HEK293 (cell line): ENCODE measurements at regions not wholly inside any gene's neighbourhood (a gene's known extent, or its start where the extent isn't known, plus 50 kb on each side); places are given as distances from the start of the nearest gene placed in this dataset.

Experiments used
- WT1 ChIP-seq: fragments of 450-650 bp; formaldehyde crosslinking; IDR thresholded peaks from 2 replicates; pipeline ENCODE4 v1.5.1; 2016; ENCODE audit warnings: missing biosample characterization, missing genetic modification characterization
- ZBTB20 ChIP-seq: fragments of 450-650 bp; formaldehyde crosslinking; IDR thresholded peaks from 2 replicates; pipeline ENCODE4 v1.5.1; 2016; ENCODE audit warnings: missing biosample characterization, missing genetic modification characterization
- ZBTB7A ChIP-seq: fragments of 450-650 bp; formaldehyde crosslinking; IDR thresholded peaks from 2 replicates; pipeline ENCODE4 v1.5.1; 2016; ENCODE audit warnings: low read depth, missing biosample characterization, missing genetic modification characterization
- ZNF157 ChIP-seq: fragments of 450-650 bp; formaldehyde crosslinking; IDR thresholded peaks from 2 replicates; pipeline ENCODE4 v1.5.1; 2016; ENCODE audit warnings: missing biosample characterization, missing genetic modification characterization
- ZNF202 ChIP-seq: fragments of 450-650 bp; formaldehyde crosslinking; IDR thresholded peaks from 2 replicates; pipeline ENCODE4 v1.5.1; 2016; ENCODE audit warnings: missing biosample characterization, missing genetic modification characterization, borderline replicate concordance
- ZNF24 ChIP-seq: fragments of 450-650 bp; formaldehyde crosslinking; IDR thresholded peaks from 2 replicates; pipeline ENCODE4 v1.5.1; 2016; ENCODE audit warnings: missing biosample characterization, missing genetic modification characterization
- ZNF514 ChIP-seq: fragments of 450-650 bp; formaldehyde crosslinking; IDR thresholded peaks from 2 replicates; pipeline ENCODE4 v1.5.1; 2016; ENCODE audit warnings: missing biosample characterization, missing genetic modification characterization
- ZNF571 ChIP-seq: fragments of 450-650 bp; formaldehyde crosslinking; IDR thresholded peaks from 2 replicates; pipeline ENCODE4 v1.5.0; 2017; ENCODE audit warnings: missing biosample characterization, missing genetic modification characterization
- ZNF654 ChIP-seq: fragments of 450-650 bp; formaldehyde crosslinking; IDR thresholded peaks from 2 replicates; pipeline ENCODE4 v1.5.1; 2016; ENCODE audit warnings: low read depth, missing biosample characterization, missing genetic modification characterization
- ZNF660 ChIP-seq: fragments of 450-650 bp; IDR thresholded peaks from 2 replicates; pipeline ENCODE4 v1.5.1; 2018; ENCODE audit warnings: missing biosample characterization, mild to moderate bottlenecking, missing genetic modification characterization
- TF ChIP-seq, protein P1 (sequence below): fragments of 450-650 bp; formaldehyde crosslinking; IDR thresholded peaks from 2 replicates; pipeline ENCODE4 v1.5.1; 2016; ENCODE audit warnings: missing biosample characterization, missing genetic modification characterization
- TF ChIP-seq, protein P2 (sequence below): fragments of 450-650 bp; formaldehyde crosslinking; IDR thresholded peaks from 2 replicates; pipeline ENCODE4 v1.5.1; 2016; ENCODE audit warnings: missing biosample characterization, missing genetic modification characterization

DNA sequence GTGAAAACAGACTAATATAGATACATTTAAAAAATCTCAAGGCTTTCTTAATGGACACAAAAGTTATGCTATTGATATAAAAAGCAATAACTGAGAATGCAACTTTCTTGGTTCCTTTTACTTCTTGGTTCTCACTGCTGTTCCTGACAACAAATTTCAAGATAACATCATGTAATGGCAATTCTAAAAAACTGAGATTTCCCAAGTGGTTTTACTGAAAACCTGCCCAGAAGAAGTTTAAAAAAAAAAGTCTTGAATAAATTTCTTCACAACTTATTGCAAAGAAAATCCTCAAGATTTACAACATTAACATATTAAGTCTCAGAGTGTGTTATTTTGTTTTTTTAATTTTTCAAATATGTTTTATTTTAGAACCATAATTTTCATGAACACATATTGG is 302.8 kb upstream of the COX7C start:
- TF ChIP-seq ZNF202 (no peak), WT1 (tag by site-specific recombination) (no peak), ZNF24 (tag by site-specific recombination) (no peak), ZNF654 (tag by site-specific recombination) (no peak), ZNF571 (tag by site-specific recombination) (no peak), ZNF514 (tag by site-specific recombination) (no peak), ZBTB20 (tag by site-specific recombination) (no peak), ZNF660 (tag by site-specific recombination) (no peak), ZBTB7A (no peak), ZNF157 (tag by site-specific recombination) (no peak)
- TF ChIP-seq, protein P1, sequence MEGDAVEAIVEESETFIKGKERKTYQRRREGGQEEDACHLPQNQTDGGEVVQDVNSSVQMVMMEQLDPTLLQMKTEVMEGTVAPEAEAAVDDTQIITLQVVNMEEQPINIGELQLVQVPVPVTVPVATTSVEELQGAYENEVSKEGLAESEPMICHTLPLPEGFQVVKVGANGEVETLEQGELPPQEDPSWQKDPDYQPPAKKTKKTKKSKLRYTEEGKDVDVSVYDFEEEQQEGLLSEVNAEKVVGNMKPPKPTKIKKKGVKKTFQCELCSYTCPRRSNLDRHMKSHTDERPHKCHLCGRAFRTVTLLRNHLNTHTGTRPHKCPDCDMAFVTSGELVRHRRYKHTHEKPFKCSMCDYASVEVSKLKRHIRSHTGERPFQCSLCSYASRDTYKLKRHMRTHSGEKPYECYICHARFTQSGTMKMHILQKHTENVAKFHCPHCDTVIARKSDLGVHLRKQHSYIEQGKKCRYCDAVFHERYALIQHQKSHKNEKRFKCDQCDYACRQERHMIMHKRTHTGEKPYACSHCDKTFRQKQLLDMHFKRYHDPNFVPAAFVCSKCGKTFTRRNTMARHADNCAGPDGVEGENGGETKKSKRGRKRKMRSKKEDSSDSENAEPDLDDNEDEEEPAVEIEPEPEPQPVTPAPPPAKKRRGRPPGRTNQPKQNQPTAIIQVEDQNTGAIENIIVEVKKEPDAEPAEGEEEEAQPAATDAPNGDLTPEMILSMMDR (tag by site-specific recombination) = no peak
- TF ChIP-seq, protein P2, sequence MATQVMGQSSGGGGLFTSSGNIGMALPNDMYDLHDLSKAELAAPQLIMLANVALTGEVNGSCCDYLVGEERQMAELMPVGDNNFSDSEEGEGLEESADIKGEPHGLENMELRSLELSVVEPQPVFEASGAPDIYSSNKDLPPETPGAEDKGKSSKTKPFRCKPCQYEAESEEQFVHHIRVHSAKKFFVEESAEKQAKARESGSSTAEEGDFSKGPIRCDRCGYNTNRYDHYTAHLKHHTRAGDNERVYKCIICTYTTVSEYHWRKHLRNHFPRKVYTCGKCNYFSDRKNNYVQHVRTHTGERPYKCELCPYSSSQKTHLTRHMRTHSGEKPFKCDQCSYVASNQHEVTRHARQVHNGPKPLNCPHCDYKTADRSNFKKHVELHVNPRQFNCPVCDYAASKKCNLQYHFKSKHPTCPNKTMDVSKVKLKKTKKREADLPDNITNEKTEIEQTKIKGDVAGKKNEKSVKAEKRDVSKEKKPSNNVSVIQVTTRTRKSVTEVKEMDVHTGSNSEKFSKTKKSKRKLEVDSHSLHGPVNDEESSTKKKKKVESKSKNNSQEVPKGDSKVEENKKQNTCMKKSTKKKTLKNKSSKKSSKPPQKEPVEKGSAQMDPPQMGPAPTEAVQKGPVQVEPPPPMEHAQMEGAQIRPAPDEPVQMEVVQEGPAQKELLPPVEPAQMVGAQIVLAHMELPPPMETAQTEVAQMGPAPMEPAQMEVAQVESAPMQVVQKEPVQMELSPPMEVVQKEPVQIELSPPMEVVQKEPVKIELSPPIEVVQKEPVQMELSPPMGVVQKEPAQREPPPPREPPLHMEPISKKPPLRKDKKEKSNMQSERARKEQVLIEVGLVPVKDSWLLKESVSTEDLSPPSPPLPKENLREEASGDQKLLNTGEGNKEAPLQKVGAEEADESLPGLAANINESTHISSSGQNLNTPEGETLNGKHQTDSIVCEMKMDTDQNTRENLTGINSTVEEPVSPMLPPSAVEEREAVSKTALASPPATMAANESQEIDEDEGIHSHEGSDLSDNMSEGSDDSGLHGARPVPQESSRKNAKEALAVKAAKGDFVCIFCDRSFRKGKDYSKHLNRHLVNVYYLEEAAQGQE (tag by site-specific recombination) = no peak
